DMS53 (cell line): ENCODE measurements at regions not wholly inside any gene's neighbourhood (a gene's known extent, or its start where the extent isn't known, plus 50 kb on each side); places are given as distances from the start of the nearest gene placed in this dataset.

Experiments
- DNase-seq: peaks from one replicate; lab custom pipeline; 2025; lab: John Stamatoyannopoulos, UW

GRCh38 chr1:47574451-47575165 lies 136.8 kb downstream of the FOXD2 start:
- no peak for DNase-seq

- DNase-seq = no peak
These were observed 138.3 kb downstream of the FOXD2 start for GRCh38 chr1:47575855-47576757.

GRCh38 chr1:47576758-47577115 lies 138.9 kb downstream of the FOXD2 start:
- DNase-seq = no peak

- DNase-seq = no peak
These were observed 139.6 kb downstream of the FOXD2 start for GRCh38 chr1:47577303-47578025.

GRCh38 chr1:47578026-47578720 lies 140.3 kb downstream of the FOXD2 start:
- DNase-seq = no peak

- DNase-seq = no peak
These were observed 141.0 kb downstream of the FOXD2 start for GRCh38 chr1:47578721-47579419.

GRCh38 chr1:47579809-47580208 lies 142.0 kb downstream of the FOXD2 start:
- no peak for DNase-seq

GRCh38 chr1:47580451-47580995 lies 142.7 kb downstream of the FOXD2 start:
- DNase-seq = no peak

GRCh38 chr1:47582891-47583608 lies 145.2 kb downstream of the FOXD2 start:
- DNase-seq = no peak

GRCh38 chr1:47584249-47584648 lies 146.4 kb downstream of the FOXD2 start:
- DNase-seq = no peak

- DNase-seq = no peak
These were observed 147.5 kb downstream of the FOXD2 start for GRCh38 chr1:47585141-47585902.

GRCh38 chr1:47587891-47588582 lies 150.2 kb downstream of the FOXD2 start:
- no peak for DNase-seq

GRCh38 chr1:47590523-47591225 lies 152.8 kb downstream of the FOXD2 start:
- DNase-seq = no peak

- no peak for DNase-seq
These were observed 154.0 kb downstream of the FOXD2 start for GRCh38 chr1:47591801-47592200.

GRCh38 chr1:47592296-47593012 lies 154.6 kb downstream of the FOXD2 start:
- DNase-seq = peak; percentile 92

GRCh38 chr1:47593013-47593568 lies 155.2 kb downstream of the FOXD2 start:
- DNase-seq = peak; percentile 92

GRCh38 chr1:47593598-47594285 lies 155.9 kb downstream of the FOXD2 start:
- DNase-seq = no peak
